Gastroesophageal sphincter (tissue), 3 donors: ENCODE measurements at regions not wholly inside any gene's neighbourhood (a gene's known extent, or its start where the extent isn't known, plus 50 kb on each side); places are given as distances from the start of the nearest gene placed in this dataset.

ENCODE experiments used
- POLR2A ChIP-seq, 2 donors: fragments of 450-650 bp; IDR thresholded peaks; one replicate each; pipeline ENCODE4 v1.6.1; 2017; ENCODE audit warnings: antibody characterized with exemption in 2 of 2, mild to moderate bottlenecking in 2 of 2, moderate library complexity in 1 of 2
- TF ChIP-seq, protein P1 (sequence below), 4 experiments: fragments of 200-600 bp in 2 of 4; fragments of 450-650 bp in 2 of 4; sonication (generic) in 1 of 4; IDR thresholded peaks; one replicate each; pipeline ENCODE4 v1.5.1; 2017 to 2019; ENCODE audit warnings: antibody characterized with exemption in 4 of 4, mild to moderate bottlenecking in 2 of 4, moderate library complexity in 2 of 4

DNA sequence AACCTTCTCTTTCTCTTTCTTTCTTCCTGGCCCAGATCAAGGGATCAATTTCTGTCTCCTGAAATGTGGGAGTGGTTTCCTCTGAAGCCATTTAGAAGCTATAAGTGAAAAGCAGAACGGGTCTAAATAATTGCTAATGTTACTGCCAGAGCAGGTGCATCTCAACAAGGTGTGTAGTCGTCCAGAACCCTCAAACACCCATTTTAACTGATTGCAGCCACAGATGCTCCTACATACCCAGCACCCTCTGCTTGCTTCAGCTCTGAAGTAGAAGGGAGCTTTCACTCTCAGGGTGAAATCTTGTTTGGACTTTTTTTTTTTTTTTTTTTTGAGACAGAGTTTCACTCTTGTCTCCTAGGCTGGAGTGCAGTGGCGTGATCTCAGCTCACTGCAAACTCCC lies 592.1 kb upstream of the ARID1B start:
- no peak for TF ChIP-seq POLR2A (IDR thresholded peaks at IDR 0.05)
- TF ChIP-seq, protein P1, sequence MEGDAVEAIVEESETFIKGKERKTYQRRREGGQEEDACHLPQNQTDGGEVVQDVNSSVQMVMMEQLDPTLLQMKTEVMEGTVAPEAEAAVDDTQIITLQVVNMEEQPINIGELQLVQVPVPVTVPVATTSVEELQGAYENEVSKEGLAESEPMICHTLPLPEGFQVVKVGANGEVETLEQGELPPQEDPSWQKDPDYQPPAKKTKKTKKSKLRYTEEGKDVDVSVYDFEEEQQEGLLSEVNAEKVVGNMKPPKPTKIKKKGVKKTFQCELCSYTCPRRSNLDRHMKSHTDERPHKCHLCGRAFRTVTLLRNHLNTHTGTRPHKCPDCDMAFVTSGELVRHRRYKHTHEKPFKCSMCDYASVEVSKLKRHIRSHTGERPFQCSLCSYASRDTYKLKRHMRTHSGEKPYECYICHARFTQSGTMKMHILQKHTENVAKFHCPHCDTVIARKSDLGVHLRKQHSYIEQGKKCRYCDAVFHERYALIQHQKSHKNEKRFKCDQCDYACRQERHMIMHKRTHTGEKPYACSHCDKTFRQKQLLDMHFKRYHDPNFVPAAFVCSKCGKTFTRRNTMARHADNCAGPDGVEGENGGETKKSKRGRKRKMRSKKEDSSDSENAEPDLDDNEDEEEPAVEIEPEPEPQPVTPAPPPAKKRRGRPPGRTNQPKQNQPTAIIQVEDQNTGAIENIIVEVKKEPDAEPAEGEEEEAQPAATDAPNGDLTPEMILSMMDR (IDR thresholded peaks at IDR 0.05) = no peak
